ENCODE measurements at regions not wholly inside any gene's neighbourhood (a gene's known extent, or its start where the extent isn't known, plus 50 kb on each side); places are given as distances from the start of the nearest gene placed in this dataset.

- TF ChIP-seq CHD1 (IDR thresholded peaks at IDR 0.05; ENCODE audit: low read depth, low read length) (no peak), CREB1 (IDR thresholded peaks at IDR 0.05) (no peak), TCF12 (IDR thresholded peaks at IDR 0.05; ENCODE audit: low read depth, low read length) (no peak)
- TF ChIP-seq, protein P1, sequence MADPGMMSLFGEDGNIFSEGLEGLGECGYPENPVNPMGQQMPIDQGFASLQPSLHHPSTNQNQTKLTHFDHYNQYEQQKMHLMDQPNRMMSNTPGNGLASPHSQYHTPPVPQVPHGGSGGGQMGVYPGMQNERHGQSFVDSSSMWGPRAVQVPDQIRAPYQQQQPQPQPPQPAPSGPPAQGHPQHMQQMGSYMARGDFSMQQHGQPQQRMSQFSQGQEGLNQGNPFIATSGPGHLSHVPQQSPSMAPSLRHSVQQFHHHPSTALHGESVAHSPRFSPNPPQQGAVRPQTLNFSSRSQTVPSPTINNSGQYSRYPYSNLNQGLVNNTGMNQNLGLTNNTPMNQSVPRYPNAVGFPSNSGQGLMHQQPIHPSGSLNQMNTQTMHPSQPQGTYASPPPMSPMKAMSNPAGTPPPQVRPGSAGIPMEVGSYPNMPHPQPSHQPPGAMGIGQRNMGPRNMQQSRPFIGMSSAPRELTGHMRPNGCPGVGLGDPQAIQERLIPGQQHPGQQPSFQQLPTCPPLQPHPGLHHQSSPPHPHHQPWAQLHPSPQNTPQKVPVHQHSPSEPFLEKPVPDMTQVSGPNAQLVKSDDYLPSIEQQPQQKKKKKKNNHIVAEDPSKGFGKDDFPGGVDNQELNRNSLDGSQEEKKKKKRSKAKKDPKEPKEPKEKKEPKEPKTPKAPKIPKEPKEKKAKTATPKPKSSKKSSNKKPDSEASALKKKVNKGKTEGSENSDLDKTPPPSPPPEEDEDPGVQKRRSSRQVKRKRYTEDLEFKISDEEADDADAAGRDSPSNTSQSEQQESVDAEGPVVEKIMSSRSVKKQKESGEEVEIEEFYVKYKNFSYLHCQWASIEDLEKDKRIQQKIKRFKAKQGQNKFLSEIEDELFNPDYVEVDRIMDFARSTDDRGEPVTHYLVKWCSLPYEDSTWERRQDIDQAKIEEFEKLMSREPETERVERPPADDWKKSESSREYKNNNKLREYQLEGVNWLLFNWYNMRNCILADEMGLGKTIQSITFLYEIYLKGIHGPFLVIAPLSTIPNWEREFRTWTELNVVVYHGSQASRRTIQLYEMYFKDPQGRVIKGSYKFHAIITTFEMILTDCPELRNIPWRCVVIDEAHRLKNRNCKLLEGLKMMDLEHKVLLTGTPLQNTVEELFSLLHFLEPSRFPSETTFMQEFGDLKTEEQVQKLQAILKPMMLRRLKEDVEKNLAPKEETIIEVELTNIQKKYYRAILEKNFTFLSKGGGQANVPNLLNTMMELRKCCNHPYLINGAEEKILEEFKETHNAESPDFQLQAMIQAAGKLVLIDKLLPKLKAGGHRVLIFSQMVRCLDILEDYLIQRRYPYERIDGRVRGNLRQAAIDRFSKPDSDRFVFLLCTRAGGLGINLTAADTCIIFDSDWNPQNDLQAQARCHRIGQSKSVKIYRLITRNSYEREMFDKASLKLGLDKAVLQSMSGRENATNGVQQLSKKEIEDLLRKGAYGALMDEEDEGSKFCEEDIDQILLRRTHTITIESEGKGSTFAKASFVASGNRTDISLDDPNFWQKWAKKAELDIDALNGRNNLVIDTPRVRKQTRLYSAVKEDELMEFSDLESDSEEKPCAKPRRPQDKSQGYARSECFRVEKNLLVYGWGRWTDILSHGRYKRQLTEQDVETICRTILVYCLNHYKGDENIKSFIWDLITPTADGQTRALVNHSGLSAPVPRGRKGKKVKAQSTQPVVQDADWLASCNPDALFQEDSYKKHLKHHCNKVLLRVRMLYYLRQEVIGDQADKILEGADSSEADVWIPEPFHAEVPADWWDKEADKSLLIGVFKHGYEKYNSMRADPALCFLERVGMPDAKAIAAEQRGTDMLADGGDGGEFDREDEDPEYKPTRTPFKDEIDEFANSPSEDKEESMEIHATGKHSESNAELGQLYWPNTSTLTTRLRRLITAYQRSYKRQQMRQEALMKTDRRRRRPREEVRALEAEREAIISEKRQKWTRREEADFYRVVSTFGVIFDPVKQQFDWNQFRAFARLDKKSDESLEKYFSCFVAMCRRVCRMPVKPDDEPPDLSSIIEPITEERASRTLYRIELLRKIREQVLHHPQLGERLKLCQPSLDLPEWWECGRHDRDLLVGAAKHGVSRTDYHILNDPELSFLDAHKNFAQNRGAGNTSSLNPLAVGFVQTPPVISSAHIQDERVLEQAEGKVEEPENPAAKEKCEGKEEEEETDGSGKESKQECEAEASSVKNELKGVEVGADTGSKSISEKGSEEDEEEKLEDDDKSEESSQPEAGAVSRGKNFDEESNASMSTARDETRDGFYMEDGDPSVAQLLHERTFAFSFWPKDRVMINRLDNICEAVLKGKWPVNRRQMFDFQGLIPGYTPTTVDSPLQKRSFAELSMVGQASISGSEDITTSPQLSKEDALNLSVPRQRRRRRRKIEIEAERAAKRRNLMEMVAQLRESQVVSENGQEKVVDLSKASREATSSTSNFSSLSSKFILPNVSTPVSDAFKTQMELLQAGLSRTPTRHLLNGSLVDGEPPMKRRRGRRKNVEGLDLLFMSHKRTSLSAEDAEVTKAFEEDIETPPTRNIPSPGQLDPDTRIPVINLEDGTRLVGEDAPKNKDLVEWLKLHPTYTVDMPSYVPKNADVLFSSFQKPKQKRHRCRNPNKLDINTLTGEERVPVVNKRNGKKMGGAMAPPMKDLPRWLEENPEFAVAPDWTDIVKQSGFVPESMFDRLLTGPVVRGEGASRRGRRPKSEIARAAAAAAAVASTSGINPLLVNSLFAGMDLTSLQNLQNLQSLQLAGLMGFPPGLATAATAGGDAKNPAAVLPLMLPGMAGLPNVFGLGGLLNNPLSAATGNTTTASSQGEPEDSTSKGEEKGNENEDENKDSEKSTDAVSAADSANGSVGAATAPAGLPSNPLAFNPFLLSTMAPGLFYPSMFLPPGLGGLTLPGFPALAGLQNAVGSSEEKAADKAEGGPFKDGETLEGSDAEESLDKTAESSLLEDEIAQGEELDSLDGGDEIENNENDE (IDR thresholded peaks at IDR 0.05; ENCODE audit: insufficient replicate concordance, low read length) = no peak
These were observed 101.4 kb upstream of the TSPAN2 start (continued) for GRCh38 chr1:115190540-115191170.

Measured in H1 (cell line).